ENCODE measurements at regions not wholly inside any gene's neighbourhood (a gene's known extent, or its start where the extent isn't known, plus 50 kb on each side); places are given as distances from the start of the nearest gene placed in this dataset.

DNA sequence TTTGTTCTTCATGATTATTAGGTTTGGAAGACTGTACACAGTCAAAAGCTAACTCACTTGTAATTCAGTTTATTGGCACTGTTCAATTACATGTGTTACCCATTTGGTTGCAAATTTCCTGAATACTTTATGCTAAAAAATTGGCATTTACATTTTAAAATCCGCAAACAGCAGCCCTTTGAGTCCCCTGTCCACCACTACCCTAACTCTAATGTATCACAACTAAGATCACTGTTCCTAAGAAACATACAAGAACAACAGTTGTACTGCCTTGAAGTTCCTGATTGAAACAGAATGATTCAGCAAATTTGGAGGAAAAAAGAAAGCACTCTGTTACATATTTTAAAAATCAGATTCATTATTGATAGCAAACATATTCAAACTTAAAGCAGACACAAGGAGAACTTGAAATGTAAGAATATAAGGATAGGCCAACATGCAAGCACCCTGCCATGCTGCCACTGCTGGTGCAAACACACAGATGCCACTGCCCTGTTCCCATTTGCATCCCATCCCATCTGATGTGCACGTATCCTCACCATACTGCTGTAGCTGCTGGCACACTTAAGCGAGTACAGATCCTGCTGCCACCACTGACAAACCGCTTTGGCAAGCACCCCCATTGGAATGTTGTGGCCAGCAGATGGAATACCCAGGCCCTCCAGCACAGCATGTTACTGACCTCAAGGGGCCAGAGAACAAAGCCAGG is 343.4 kb downstream of the PPP1R2C start:
- Histone ChIP-seq H3K4me3 (no peak overlapping the region), H3K36me3 (no peaks in the 10 kb centered on the region), H3K9me3 (no peaks in the 10 kb centered on the region), H3K27ac (no peak overlapping the region), H3K4me1 (no peaks in the 10 kb centered on the region), H3K27me3 (no peaks in the 10 kb centered on the region)
- intact Hi-C loops (cut with DNase I): no loop called here
- no peak for DNase-seq
- WGBS, 2 donors: 94 to 96% methylated on average over 4 of the region's 4 CpGs
- TF ChIP-seq EP300 (IDR thresholded peaks at IDR 0.05) (no peak), POLR2AphosphoS5 (IDR thresholded peaks at IDR 0.05) (no peak), POLR2A (IDR thresholded peaks at IDR 0.05) (no peak)
- TF ChIP-seq, protein P1, sequence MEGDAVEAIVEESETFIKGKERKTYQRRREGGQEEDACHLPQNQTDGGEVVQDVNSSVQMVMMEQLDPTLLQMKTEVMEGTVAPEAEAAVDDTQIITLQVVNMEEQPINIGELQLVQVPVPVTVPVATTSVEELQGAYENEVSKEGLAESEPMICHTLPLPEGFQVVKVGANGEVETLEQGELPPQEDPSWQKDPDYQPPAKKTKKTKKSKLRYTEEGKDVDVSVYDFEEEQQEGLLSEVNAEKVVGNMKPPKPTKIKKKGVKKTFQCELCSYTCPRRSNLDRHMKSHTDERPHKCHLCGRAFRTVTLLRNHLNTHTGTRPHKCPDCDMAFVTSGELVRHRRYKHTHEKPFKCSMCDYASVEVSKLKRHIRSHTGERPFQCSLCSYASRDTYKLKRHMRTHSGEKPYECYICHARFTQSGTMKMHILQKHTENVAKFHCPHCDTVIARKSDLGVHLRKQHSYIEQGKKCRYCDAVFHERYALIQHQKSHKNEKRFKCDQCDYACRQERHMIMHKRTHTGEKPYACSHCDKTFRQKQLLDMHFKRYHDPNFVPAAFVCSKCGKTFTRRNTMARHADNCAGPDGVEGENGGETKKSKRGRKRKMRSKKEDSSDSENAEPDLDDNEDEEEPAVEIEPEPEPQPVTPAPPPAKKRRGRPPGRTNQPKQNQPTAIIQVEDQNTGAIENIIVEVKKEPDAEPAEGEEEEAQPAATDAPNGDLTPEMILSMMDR (IDR thresholded peaks at IDR 0.05): no peak

DNA sequence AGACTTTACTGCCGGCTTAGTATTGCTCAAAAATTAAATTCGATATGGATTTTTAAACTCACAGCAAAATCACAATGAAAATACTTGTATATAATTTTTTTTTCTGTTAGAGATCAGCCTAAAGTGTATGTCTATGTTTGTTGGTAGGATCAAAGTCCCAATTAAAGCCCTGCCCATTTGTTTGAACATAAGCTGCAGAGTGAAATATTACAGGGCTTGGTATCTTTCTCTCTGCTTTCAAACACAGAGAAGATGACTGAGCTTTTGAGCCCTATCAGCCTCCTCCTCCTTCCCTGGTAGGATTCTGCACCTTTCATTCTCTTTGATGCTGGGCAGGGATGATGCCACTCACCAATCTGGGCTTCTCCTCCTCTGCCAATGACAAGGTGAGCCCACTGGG is 345.4 kb downstream of the PPP1R2C start:
- Histone ChIP-seq H3K9me3 (no peaks in the 10 kb centered on the region), H3K4me1 (no peaks in the 10 kb centered on the region), H3K27ac (no peak overlapping the region), H3K27me3 (no peaks in the 10 kb centered on the region), H3K4me3 (no peak overlapping the region), H3K36me3 (no peaks in the 10 kb centered on the region)
- intact Hi-C loops (cut with DNase I): no loop called here
- WGBS, 2 donors: 34 to 64% methylated on average over 2 of the region's 2 CpGs
- DNase-seq: no peak
- TF ChIP-seq EP300 (IDR thresholded peaks at IDR 0.05): no peak
- no peak for TF ChIP-seq POLR2A (IDR thresholded peaks at IDR 0.05)

DNA sequence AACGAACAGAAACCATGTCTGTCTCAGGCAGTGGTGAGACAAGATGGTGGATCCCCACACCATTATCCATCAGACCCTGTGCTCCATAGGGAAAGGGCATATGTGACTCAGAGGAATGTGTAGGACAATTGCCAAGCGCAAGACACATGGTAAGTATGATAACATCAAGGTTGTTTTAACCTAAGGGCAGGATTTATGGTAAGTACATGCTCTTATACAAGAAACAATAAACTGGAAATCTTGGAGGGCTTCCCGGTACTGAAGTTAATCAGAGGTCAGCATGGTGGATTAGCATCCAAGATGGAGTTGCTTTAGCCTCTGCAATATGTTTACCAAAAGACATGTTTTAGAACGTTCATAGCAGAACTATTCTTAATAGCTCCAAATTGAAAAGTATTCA is 355.0 kb downstream of the PPP1R2C start:
- Histone ChIP-seq H3K9me3 (no peaks in the 10 kb centered on the region), H3K4me3 (no peak overlapping the region), H3K27ac (no peak overlapping the region), H3K4me1 (no peaks in the 10 kb centered on the region), H3K27me3 (no peaks in the 10 kb centered on the region), H3K36me3 (no peaks in the 10 kb centered on the region)
- intact Hi-C loops (cut with DNase I): no loop called here
- 84 to 86% methylated on average over 4 of the region's 4 CpGs for WGBS, 2 donors
- no peak for DNase-seq
- no peak for TF ChIP-seq EP300 (IDR thresholded peaks at IDR 0.05)
- TF ChIP-seq POLR2AphosphoS5 (IDR thresholded peaks at IDR 0.05): no peak

DNA sequence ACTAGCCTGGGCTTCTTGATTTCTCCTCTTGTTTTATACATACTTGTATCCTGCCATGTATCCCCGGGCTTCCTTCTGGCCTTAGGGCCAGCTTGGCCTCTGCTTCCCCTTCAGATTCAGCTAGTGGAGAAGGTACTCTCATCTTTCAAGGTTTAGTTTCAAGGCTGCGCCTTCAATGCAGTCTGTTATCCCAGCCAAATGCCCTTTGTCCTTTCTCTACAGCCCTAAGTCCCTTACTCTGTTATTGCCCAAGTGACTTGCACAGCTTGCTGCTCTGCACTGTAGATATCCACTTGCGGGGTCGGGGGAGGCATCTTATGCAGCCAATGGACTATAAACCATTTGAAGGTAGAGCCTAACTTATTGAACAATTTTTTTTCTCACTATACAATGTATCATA is 357.5 kb downstream of the PPP1R2C start:
- no peak overlapping the region for H3K4me3 ChIP-seq

DNA sequence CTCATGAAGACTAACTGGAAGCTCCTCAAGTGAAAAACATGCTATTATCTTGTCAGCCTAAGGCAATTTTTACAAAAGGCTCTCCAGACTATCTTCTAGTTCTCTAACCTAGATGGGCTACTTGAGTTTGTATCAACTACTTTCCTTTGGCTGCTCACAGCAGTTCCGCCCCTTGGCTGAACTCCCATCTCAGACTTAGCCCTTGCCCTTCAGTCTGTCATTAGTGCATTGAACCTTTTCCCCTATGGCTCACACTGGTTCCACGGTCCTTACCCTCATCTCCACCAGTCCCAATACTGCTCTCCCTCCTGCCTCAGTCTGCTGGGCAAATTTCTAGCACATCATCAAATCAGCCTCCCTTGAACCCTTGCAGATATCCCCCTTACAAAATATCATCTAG is 362.3 kb downstream of the PPP1R2C start:
- H3K27me3 ChIP-seq: no peaks in the 10 kb centered on the region
- no peak for DNase-seq
- intact Hi-C loops (cut with DNase I): no loop called here
- no peak for TF ChIP-seq POLR2A (IDR thresholded peaks at IDR 0.05)
- H3K4me3 ChIP-seq: no peak overlapping the region
- no peaks in the 10 kb centered on the region for H3K4me1 ChIP-seq
- no peak overlapping the region for H3K27ac ChIP-seq
- WGBS, 2 donors: 54 to 85% methylated on average over 2 of the region's 2 CpGs
- H3K9me3 ChIP-seq: no peaks in the 10 kb centered on the region
- no peaks in the 10 kb centered on the region for H3K36me3 ChIP-seq

More for the DNA sequence above, 357.5 kb downstream of the PPP1R2C start:
- no peaks in the 10 kb centered on the region for H3K36me3 ChIP-seq
- no peaks in the 10 kb centered on the region for H3K9me3 ChIP-seq
- intact Hi-C loops (cut with DNase I): no loop called here
- WGBS, 2 donors: 31 to 85% methylated on average over 4 of the region's 4 CpGs
- H3K4me1 ChIP-seq: no peaks in the 10 kb centered on the region
- DNase-seq: no peak
- no peaks in the 10 kb centered on the region for H3K27me3 ChIP-seq
- no peak overlapping the region for H3K27ac ChIP-seq
- no peak for TF ChIP-seq POLR2AphosphoS5 (IDR thresholded peaks at IDR 0.05)
- TF ChIP-seq POLR2A (IDR thresholded peaks at IDR 0.05): no peak
- no peak for TF ChIP-seq EP300 (IDR thresholded peaks at IDR 0.05)
- TF ChIP-seq, protein P1 (IDR thresholded peaks at IDR 0.05): no peak

DNA sequence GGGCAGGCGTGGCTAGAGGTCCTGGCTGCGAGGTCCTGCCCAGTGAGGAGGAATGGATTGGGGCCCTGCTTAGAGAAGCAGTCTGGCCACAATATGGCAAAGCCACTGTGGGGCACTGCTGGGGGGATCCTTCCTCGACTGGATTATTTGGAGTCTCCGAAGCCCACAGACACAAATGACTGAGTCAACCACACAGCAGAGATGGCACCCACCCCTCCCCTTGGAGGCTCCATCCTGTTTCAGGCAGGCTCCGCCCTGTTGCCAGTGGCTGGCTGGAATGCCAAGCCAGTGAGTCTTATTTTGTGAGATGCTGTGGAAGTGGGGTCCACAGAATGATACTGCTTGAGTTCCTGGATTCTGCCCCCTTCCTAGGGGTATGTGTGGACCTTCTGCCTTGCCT is 363.9 kb downstream of the PPP1R2C start:
- H3K4me1 ChIP-seq: no peaks in the 10 kb centered on the region
- H3K27me3 ChIP-seq: no peaks in the 10 kb centered on the region
- no peaks in the 10 kb centered on the region for H3K36me3 ChIP-seq
- WGBS, 2 donors: 95 to 98% methylated on average over 5 of the region's 5 CpGs
- TF ChIP-seq EP300 (IDR thresholded peaks at IDR 0.05): no peak
- no peak for TF ChIP-seq POLR2A (IDR thresholded peaks at IDR 0.05)
- no peak for TF ChIP-seq POLR2AphosphoS5 (IDR thresholded peaks at IDR 0.05)
- TF ChIP-seq, protein P1 (IDR thresholded peaks at IDR 0.05): no peak
- H3K4me3 ChIP-seq: no peak overlapping the region
- no peaks in the 10 kb centered on the region for H3K9me3 ChIP-seq
- DNase-seq: no peak
- H3K27ac ChIP-seq: no peak overlapping the region
- intact Hi-C loops (cut with DNase I): no loop called here

Data from sigmoid colon (tissue), 6 donors.